Adipocyte (in vitro differentiated cells): ENCODE measurements at regions not wholly inside any gene's neighbourhood (a gene's known extent, or its start where the extent isn't known, plus 50 kb on each side); places are given as distances from the start of the nearest gene placed in this dataset.

Experiments
- DNase-seq: peaks from one replicate; pipeline ENCODE4 v3.0.0-alpha.2; 2015; ENCODE audit warnings: low read depth
- H3K27me3 ChIP-seq: replicated peaks from 2 replicates; pipeline ENCODE4 v1.7.0; 2013; ENCODE audit warnings: mild to moderate bottlenecking, low read length, moderate library complexity; ENCODE audit not compliant: control insufficient read depth, insufficient read depth
- H3K36me3 ChIP-seq: 2 replicates; pipeline ENCODE4 v1.7.0; 2013; ENCODE audit warnings: low read length, mild to moderate bottlenecking, moderate library complexity; ENCODE audit not compliant: control insufficient read depth, insufficient read depth, severe bottlenecking
- H3K4me1 ChIP-seq: 2 replicates; pipeline ENCODE4 v1.7.0; 2013; ENCODE audit warnings: mild to moderate bottlenecking, low read length, moderate library complexity; ENCODE audit not compliant: control insufficient read depth, insufficient read depth
- H3K4me3 ChIP-seq: 2 replicates; pipeline ENCODE4 v1.7.0; 2013; ENCODE audit warnings: mild to moderate bottlenecking, low read length, moderate library complexity
- H3K9ac ChIP-seq: 2 replicates; pipeline ENCODE4 v1.7.0; 2013; ENCODE audit warnings: mild to moderate bottlenecking, low read length, moderate library complexity
- H3K9me3 ChIP-seq: 2 replicates; pipeline ENCODE4 v1.7.0; 2013; ENCODE audit warnings: mild to moderate bottlenecking, low read length, moderate library complexity; ENCODE audit not compliant: control insufficient read depth

DNA sequence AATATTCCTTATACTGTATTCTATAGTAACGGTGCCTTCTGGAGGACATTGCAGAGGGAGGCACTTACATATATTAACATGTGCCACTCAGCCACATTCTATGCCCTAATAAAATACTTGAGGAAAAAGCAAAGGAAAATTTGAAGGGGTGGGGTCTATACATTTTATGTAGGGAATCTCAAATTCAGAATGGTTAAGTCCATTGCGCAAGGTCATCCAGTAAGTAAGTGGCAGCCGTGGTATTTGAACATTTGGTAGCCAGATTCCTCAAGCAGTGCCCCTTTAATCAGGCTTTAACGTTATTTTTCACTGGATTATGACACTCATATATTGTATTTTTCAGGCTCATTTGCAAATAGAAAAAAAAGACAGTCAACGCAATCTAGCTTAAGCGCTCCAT, 738.3 kb downstream of the DOK5 start:
- Histone ChIP-seq H3K27me3 (no peaks in the 10 kb centered on the region), H3K9me3 (peaks cover 10% of the 10 kb centered on the region), H3K4me1 (peaks cover 11% of the 10 kb centered on the region), H3K9ac (no peak overlapping the region), H3K36me3 (no peaks in the 10 kb centered on the region), H3K4me3 (no peak overlapping the region)
- DNase-seq = no peak

- Histone ChIP-seq H3K4me1 (peaks cover 4% of the 10 kb centered on the region), H3K36me3 (no peaks in the 10 kb centered on the region), H3K27me3 (no peaks in the 10 kb centered on the region), H3K9ac (no peak overlapping the region), H3K4me3 (no peak overlapping the region), H3K9me3 (peaks cover 10% of the 10 kb centered on the region)
- no peak for DNase-seq
Observed at GRCh38 chr20:55211481-55211880, 736.1 kb downstream of the DOK5 start.

DNA sequence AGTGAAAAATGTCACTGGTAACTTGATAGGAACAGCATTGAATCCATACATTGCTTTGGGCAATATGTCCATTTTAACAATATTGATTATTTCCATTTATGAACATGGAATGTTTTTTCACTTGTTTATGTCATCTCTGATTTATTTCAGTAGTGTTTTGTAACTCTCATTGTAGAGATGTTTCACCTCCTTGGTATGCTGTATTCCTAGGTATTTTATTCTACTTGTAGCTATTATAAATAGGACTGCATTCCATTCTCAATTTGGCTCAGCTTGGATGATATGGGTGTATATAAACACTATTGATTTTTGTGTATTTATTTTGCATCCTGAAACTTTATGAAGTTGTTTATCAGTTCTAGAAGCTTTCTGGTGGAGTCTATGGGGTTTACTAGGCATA, 730.3 kb downstream of the DOK5 start:
- Histone ChIP-seq H3K4me3 (no peak overlapping the region), H3K9ac (no peak overlapping the region), H3K36me3 (no peaks in the 10 kb centered on the region), H3K27me3 (no peaks in the 10 kb centered on the region), H3K9me3 (no peaks in the 10 kb centered on the region), H3K4me1 (peaks cover 4% of the 10 kb centered on the region)
- no peak for DNase-seq

- H3K9ac ChIP-seq = no peak overlapping the region
- DNase-seq = no peak
- no peaks in the 10 kb centered on the region for H3K36me3 ChIP-seq
- no peaks in the 10 kb centered on the region for H3K9me3 ChIP-seq
- H3K27me3 ChIP-seq = no peaks in the 10 kb centered on the region
- H3K4me1 ChIP-seq = no peaks in the 10 kb centered on the region
- no peak overlapping the region for H3K4me3 ChIP-seq
Observed at GRCh38 chr20:55200317-55200716, 724.9 kb downstream of the DOK5 start.

DNA sequence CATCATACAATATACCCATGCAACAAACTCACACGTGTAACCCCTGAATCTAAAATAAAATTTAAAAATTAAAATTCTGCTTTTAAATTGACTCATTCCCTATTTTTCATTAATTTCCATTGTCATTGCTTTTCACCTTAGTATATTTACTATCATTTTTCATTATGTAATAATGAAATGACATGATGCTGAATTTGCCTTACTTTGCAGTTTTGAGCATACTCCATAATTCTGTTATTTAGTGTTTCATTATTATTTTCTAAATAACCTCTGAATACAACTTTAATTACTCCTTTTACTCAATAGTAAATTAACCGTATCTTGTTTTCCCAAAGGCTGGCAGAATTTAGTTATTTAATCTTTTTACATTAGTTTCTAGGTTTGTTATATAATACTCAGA, 719.6 kb downstream of the DOK5 start:
- Histone ChIP-seq H3K4me3 (no peak overlapping the region), H3K9me3 (no peaks in the 10 kb centered on the region), H3K9ac (no peak overlapping the region), H3K4me1 (no peaks in the 10 kb centered on the region), H3K27me3 (no peaks in the 10 kb centered on the region), H3K36me3 (no peaks in the 10 kb centered on the region)
- DNase-seq = no peak

DNA sequence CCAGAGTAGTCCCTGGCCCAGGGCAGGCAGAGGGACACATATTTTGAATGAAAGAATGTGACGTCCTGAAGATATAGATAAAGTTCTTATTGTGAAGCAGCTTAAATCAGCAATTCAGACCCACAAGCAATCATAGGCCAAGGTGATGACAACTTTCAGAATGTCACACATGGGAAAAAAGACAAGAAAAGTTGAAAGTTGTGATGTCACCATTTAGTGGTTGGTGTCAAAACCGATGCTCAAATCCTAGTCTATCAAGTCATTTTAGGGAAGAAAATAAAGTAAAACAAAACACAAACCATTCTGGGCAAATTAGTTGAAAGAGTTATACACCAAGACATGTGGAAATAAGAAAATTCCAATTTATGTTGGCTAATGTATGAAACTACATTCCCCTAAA, 710.8 kb downstream of the DOK5 start:
- H3K9ac ChIP-seq = no peak overlapping the region
- no peaks in the 10 kb centered on the region for H3K4me1 ChIP-seq
- no peak for DNase-seq
- no peak overlapping the region for H3K4me3 ChIP-seq
- no peaks in the 10 kb centered on the region for H3K27me3 ChIP-seq
- H3K9me3 ChIP-seq = peaks cover under 1% of the 10 kb centered on the region
- no peaks in the 10 kb centered on the region for H3K36me3 ChIP-seq

GRCh38 chr20:55175081-55175480, 699.7 kb downstream of the DOK5 start:
- Histone ChIP-seq H3K4me1 (peaks cover 25% of the 10 kb centered on the region), H3K4me3 (no peak overlapping the region), H3K36me3 (no peaks in the 10 kb centered on the region), H3K27me3 (no peaks in the 10 kb centered on the region), H3K9me3 (peaks cover 3% of the 10 kb centered on the region), H3K9ac (no peak overlapping the region)
- DNase-seq = no peak

DNA sequence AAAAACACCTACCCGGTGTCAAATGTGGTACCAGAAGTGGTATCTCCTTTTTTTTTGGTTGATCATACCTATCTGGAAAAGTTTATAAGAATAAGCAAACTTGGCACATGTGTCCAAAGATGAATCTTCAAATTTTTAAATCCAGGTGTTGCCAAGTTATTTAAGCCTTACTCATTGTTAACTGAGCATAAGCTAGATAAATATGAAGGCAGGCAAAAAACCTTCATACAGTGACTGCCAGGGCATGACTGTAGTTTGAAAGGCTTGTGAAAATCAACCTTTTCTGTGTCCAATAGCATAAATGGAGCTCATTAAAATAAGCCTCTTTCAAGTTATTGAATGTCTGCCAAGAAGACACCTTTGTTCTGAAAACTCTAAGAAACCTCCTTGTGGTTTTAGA, 699.2 kb downstream of the DOK5 start:
- no peak overlapping the region for H3K9ac ChIP-seq
- peaks cover 25% of the 10 kb centered on the region for H3K4me1 ChIP-seq
- no peak overlapping the region for H3K4me3 ChIP-seq
- no peaks in the 10 kb centered on the region for H3K36me3 ChIP-seq
- H3K27me3 ChIP-seq = no peaks in the 10 kb centered on the region
- DNase-seq = no peak
- no peaks in the 10 kb centered on the region for H3K9me3 ChIP-seq

DNA sequence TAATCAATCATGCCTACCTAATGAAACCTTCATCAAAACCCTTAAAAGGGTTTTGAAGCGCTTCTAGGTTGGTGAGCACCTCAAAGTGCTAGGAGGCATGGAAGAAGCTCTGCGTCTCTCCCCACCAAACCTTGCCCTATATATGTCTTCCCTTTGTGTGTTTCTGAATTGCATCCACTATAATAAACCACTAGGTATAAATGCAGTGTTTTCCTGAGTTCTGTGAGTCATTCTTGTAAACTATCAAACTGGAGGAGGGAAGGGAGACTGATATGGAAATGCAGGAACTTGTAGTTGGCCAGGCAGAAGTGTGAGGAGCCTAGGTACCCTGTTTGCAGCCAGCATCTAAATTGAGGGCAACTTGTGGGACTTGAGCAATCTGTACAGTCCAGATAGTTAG, 698.8 kb downstream of the DOK5 start:
- Histone ChIP-seq H3K4me1 (peaks cover 25% of the 10 kb centered on the region), H3K9me3 (no peaks in the 10 kb centered on the region), H3K36me3 (no peaks in the 10 kb centered on the region), H3K4me3 (no peak overlapping the region), H3K27me3 (no peaks in the 10 kb centered on the region), H3K9ac (no peak overlapping the region)
- DNase-seq = no peak

GRCh38 chr20:55173601-55174000, 698.2 kb downstream of the DOK5 start:
- H3K36me3 ChIP-seq = no peaks in the 10 kb centered on the region
- H3K9me3 ChIP-seq = no peaks in the 10 kb centered on the region
- DNase-seq = no peak
- peak overlapping the region; percentile 48 for H3K9ac ChIP-seq
- H3K4me1 ChIP-seq = peaks cover 25% of the 10 kb centered on the region
- no peaks in the 10 kb centered on the region for H3K27me3 ChIP-seq
- no peak overlapping the region for H3K4me3 ChIP-seq

GRCh38 chr20:55172310-55173002, 697.1 kb downstream of the DOK5 start:
- no peaks in the 10 kb centered on the region for H3K9me3 ChIP-seq
- no peaks in the 10 kb centered on the region for H3K27me3 ChIP-seq
- no peak for DNase-seq

GRCh38 chr20:55166063-55166462, 690.7 kb downstream of the DOK5 start:
- H3K36me3 ChIP-seq = no peaks in the 10 kb centered on the region
- DNase-seq = no peak
- peaks cover 7% of the 10 kb centered on the region for H3K4me1 ChIP-seq
- no peak overlapping the region for H3K9ac ChIP-seq
- no peaks in the 10 kb centered on the region for H3K27me3 ChIP-seq
- H3K9me3 ChIP-seq = no peaks in the 10 kb centered on the region
- no peak overlapping the region for H3K4me3 ChIP-seq

More at GRCh38 chr20:55172310-55173002, 697.1 kb downstream of the DOK5 start:
- Histone ChIP-seq H3K36me3 (no peaks in the 10 kb centered on the region), H3K4me1 (peaks cover 25% of the 10 kb centered on the region), H3K9ac (peak overlapping the region; percentile 64), H3K4me3 (peak overlapping the region; percentile 47)
